HCT116 (cell line): ENCODE measurements at regions not wholly inside any gene's neighbourhood (a gene's known extent, or its start where the extent isn't known, plus 50 kb on each side); places are given as distances from the start of the nearest gene placed in this dataset.

Experiments
- ATAC-seq: fragments of 200-7000 bp; cut with Tn5 transposase; 2 replicates; pipeline ENCODE4 v1.9.1; 2020; ENCODE audit warnings: mild to moderate bottlenecking, moderate library complexity
- BruUV-seq: library from RNA; stranded (reverse); fragments of 400-500 nt; replicated peaks from 2 replicates; lab custom pipeline; 2021; lab: Mats Ljungman, UMichigan
- CTCF ChIA-PET: fragments of 300-600 bp; sonication (Branson Sonifier 250); formaldehyde crosslinking; loops from one replicate; lab custom pipeline; 2021; ENCODE audit warnings: antibody characterized with exemption; lab: Charles Lee
- POLR2A ChIA-PET: fragments of 300-600, 350-600 bp; sonication (Branson Sonifier 250); formaldehyde crosslinking; loops from one replicate; lab custom pipeline; 2021; ENCODE audit warnings: antibody characterized with exemption; lab: Charles Lee
- RAD21 ChIA-PET, 2 experiments: fragments of 300-600 bp; sonication (Branson Sonifier 250); formaldehyde crosslinking; loops; one replicate each; lab custom pipeline; 2023; ENCODE audit warnings: low total read pairs in 2 of 2; ENCODE audit not compliant: uncharacterized antibody in 2 of 2, unreplicated experiment in 2 of 2, low non-redundant PET in 1 of 2; lab: Charles Lee
- DNase-seq: peaks from one replicate; pipeline ENCODE4 v3.0.0-alpha.2; 2010; ENCODE audit warnings: low read depth, low spot score
- H2AFZ ChIP-seq: fragments of 200-600 bp; shearing (Covaris generic), sonication (generic); 2 replicates; pipeline ENCODE4 v1.6.1; 2017; ENCODE audit warnings: low read depth, mixed run types, mixed read lengths, antibody characterized with exemption, low read length; ENCODE audit not compliant: poor library complexity, severe bottlenecking
- H3K27ac ChIP-seq: 2 replicates; pipeline ENCODE4 v1.5.1; 2012; ENCODE audit warnings: low read depth, low read length
- H3K27me3 ChIP-seq: fragments of 200-600 bp; sonication (generic); 2 replicates; pipeline ENCODE4 v1.6.1; 2016; ENCODE audit warnings: mixed run types, low read length, mixed read lengths; ENCODE audit not compliant: insufficient read depth
- H3K36me3 ChIP-seq, 2 experiments: fragments of 200-500 bp in 1 of 2; fragments of 200-600 bp in 1 of 2; sonication (Bioruptor generic) in 1 of 2; sonication (generic) in 1 of 2; 2 replicates each; pipeline versions ENCODE4 v1.5.1 to v1.6.1; 2014 to 2016; ENCODE audit warnings: low read length in 2 of 2, inconsistent platforms in 1 of 2, mixed read lengths in 1 of 2, mixed run types in 1 of 2; ENCODE audit not compliant: insufficient read depth in 2 of 2, control insufficient read depth in 1 of 2
- H3K4me1 ChIP-seq, 2 experiments: fragments of 200-600 bp in 1 of 2; sonication (generic) in 1 of 2; 2 replicates each; pipeline versions ENCODE4 v1.5.1 to v1.6.1; 2012 to 2017; ENCODE audit warnings: low read length in 2 of 2, inconsistent platforms in 1 of 2, mild to moderate bottlenecking in 1 of 2, mixed read lengths in 1 of 2, mixed run types in 1 of 2, moderate library complexity in 1 of 2; ENCODE audit not compliant: insufficient read depth in 2 of 2, control insufficient read depth in 1 of 2
- H3K4me2 ChIP-seq: fragments of 200-600 bp; sonication (generic); 2 replicates; pipeline ENCODE4 v1.6.1; 2017; ENCODE audit warnings: mixed run types, low read length, mixed read lengths
- H3K4me3 ChIP-seq, 2 experiments: fragments of 200-600 bp in 1 of 2; sonication (generic) in 1 of 2; replicated peaks in 1 of 2; 2 replicates each; pipeline ENCODE4 v1.5.1; 2011 to 2016; ENCODE audit warnings: low read length in 2 of 2, control low read depth in 1 of 2, low read depth in 1 of 2, mild to moderate bottlenecking in 1 of 2, mixed read lengths in 1 of 2, mixed run types in 1 of 2
- H3K79me2 ChIP-seq: fragments of 200-600 bp; sonication (generic); 2 replicates; pipeline ENCODE4 v1.6.1; 2017; ENCODE audit warnings: mild to moderate bottlenecking, mixed run types, low read length, moderate library complexity, mixed read lengths; ENCODE audit not compliant: insufficient read depth
- H3K9ac ChIP-seq: fragments of 200-600 bp; sonication (generic); 2 replicates; pipeline ENCODE4 v1.6.1; 2016; ENCODE audit warnings: low read length, mixed read lengths
- H3K9me2 ChIP-seq: fragments of 200-600 bp; sonication (generic), shearing (Covaris generic); 2 replicates; pipeline ENCODE4 v1.6.1; 2017; ENCODE audit warnings: mixed run types, mild to moderate bottlenecking, moderate library complexity; ENCODE audit not compliant: insufficient read depth
- H3K9me3 ChIP-seq, 2 experiments: fragments of 200-500 bp in 1 of 2; fragments of 200-600 bp in 1 of 2; sonication (Bioruptor generic) in 1 of 2; sonication (generic) in 1 of 2; 2 replicates each; pipeline ENCODE4 v1.6.1; 2014 to 2017; ENCODE audit warnings: low read length in 2 of 2, mixed read lengths in 2 of 2, inconsistent platforms in 1 of 2, low read depth in 1 of 2, mild to moderate bottlenecking in 1 of 2, mixed run types in 1 of 2, moderate library complexity in 1 of 2; ENCODE audit not compliant: control insufficient read depth in 1 of 2, insufficient read depth in 1 of 2
- H4K20me1 ChIP-seq: fragments of 200-600 bp; sonication (generic), shearing (Covaris generic); 2 replicates; pipeline ENCODE4 v1.6.1; 2017; ENCODE audit warnings: mixed run types, mild to moderate bottlenecking, moderate library complexity; ENCODE audit not compliant: insufficient read depth
- EGR1 ChIP-seq: IDR thresholded peaks from 2 replicates; pipeline ENCODE4 v1.6.1; 2012; ENCODE audit warnings: low read depth
- ELF1 ChIP-seq: IDR thresholded peaks from 2 replicates; pipeline ENCODE4 v1.6.1; 2012; ENCODE audit warnings: low read depth, borderline replicate concordance
- EZH2 ChIP-seq: fragments of 200-600 bp; sonication (generic); IDR thresholded peaks from 2 replicates; pipeline ENCODE4 v1.6.1; 2017; ENCODE audit warnings: antibody characterized with exemption, mixed run types
- EZH2phosphoT487 ChIP-seq: fragments of 200-600 bp; IDR thresholded peaks from 2 replicates; pipeline ENCODE4 v1.6.1; 2018; ENCODE audit warnings: antibody characterized with exemption, borderline replicate concordance
- FOSL1 ChIP-seq: IDR thresholded peaks from 2 replicates; pipeline ENCODE4 v1.6.1; 2012; ENCODE audit warnings: low read depth
- JUND ChIP-seq: IDR thresholded peaks from 2 replicates; pipeline ENCODE4 v1.6.1; 2012
- POLR2A ChIP-seq: IDR thresholded peaks from 2 replicates; pipeline ENCODE4 v1.7.0; 2011; ENCODE audit warnings: borderline replicate concordance; ENCODE audit not compliant: insufficient read depth, insufficient read length; ENCODE audit errors: extremely low read depth
- POLR2AphosphoS5 ChIP-seq: IDR thresholded peaks from 2 replicates; pipeline ENCODE4 v1.6.1; 2011; ENCODE audit warnings: mild to moderate bottlenecking, low read depth, low read length, moderate library complexity
- RAD21 ChIP-seq: IDR thresholded peaks from 2 replicates; pipeline ENCODE4 v1.6.1; 2012; ENCODE audit warnings: low read depth, mild to moderate bottlenecking
- SIN3A ChIP-seq: IDR thresholded peaks from 2 replicates; pipeline ENCODE4 v1.6.1; 2012; ENCODE audit warnings: low read depth
- SP1 ChIP-seq: IDR thresholded peaks from 2 replicates; pipeline ENCODE4 v1.6.1; 2012; ENCODE audit warnings: low read depth
- TCF7L2 ChIP-seq: IDR thresholded peaks from 2 replicates; pipeline ENCODE4 v1.7.0; 2011; ENCODE audit warnings: borderline replicate concordance, inconsistent platforms; ENCODE audit not compliant: insufficient read depth, insufficient read length; ENCODE audit errors: extremely low read depth
- YY1 ChIP-seq: IDR thresholded peaks from 2 replicates; pipeline ENCODE4 v1.6.1; 2011; ENCODE audit warnings: low read length, low read depth, moderate library complexity, mild to moderate bottlenecking; ENCODE audit not compliant: insufficient replicate concordance; ENCODE audit errors: extremely low read depth
- ZFX ChIP-seq: fragments of 450-650 bp; IDR thresholded peaks from 2 replicates; pipeline ENCODE4 v1.6.1; 2017
- intact Hi-C: fragments of 100-400 bp; cut with micrococcal nuclease; formaldehyde crosslinking; loops from 2 replicates; pipeline ENCODE4 v1.10.0; 2022
- TF ChIP-seq, protein P1 (sequence below): IDR thresholded peaks from 2 replicates; pipeline ENCODE4 v1.6.1; 2012
- TF ChIP-seq, protein P2 (sequence below): IDR thresholded peaks from 2 replicates; pipeline ENCODE4 v1.6.1; 2011; ENCODE audit warnings: mild to moderate bottlenecking, low read length, moderate library complexity; ENCODE audit not compliant: insufficient replicate concordance; ENCODE audit errors: extremely low read depth
- TF ChIP-seq, protein P3 (sequence below), 3 experiments: fragments of 200-600 bp in 1 of 3; sonication (generic) in 1 of 3; IDR thresholded peaks in 2 of 3; conservative IDR thresholded peaks in 1 of 3; 2 replicates each; pipeline ENCODE4 v1.5.1; 2012 to 2017; ENCODE audit warnings: low read depth in 2 of 3, low read length in 2 of 3, antibody characterized with exemption in 1 of 3, borderline replicate concordance in 1 of 3, control low read depth in 1 of 3, mild to moderate bottlenecking in 1 of 3, mixed read lengths in 1 of 3, mixed run types in 1 of 3, moderate library complexity in 1 of 3; ENCODE audit not compliant: insufficient read depth in 1 of 3
- TF ChIP-seq, protein P4 (sequence below): IDR thresholded peaks from 2 replicates; pipeline ENCODE4 v1.6.1; 2012

DNA sequence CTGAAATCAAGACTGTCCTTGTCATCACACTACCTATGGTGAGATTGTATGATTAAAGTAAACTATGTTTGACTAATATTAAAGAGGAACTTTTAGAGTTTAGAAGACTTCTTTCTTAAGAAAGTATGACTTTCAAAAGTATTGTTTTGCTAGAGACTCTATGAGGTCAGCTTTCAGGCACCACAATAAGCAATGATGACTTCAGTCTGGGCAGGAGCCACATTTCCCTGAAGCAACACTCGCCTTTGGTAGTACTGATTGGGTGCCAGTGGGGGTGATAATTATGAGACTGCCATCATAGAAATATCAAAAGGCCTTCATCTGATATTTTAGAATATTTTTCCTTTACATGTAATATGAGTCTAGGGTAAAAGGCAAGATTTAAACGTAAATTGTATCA, 212.6 kb downstream of the DTHD1 start:
- Histone ChIP-seq H3K9ac (no peak overlapping the region), H3K27me3 (no peaks in the 10 kb centered on the region), H2AFZ (no peak overlapping the region), H3K4me3 (no peak overlapping the region), H3K27ac (no peak overlapping the region), H3K4me1 (no peaks in the 10 kb centered on the region), H3K9me3 (no peaks in the 10 kb centered on the region), H3K4me2 (no peak overlapping the region), H3K79me2 (no peaks in the 10 kb centered on the region), H4K20me1 (no peaks in the 10 kb centered on the region), H3K36me3 (no peaks in the 10 kb centered on the region), H3K9me2 (no peaks in the 10 kb centered on the region)
- RAD21 ChIA-PET: interaction anchor here in 1 of 2 experiments (0.5 kb wide), 1 partner anchor 17 kb away, joined by 3 read pairs; no protein-coding TSS in a partner anchor
- POLR2A ChIA-PET: no interaction called here
- intact Hi-C loops: no loop called here
- TF ChIP-seq, protein P1, sequence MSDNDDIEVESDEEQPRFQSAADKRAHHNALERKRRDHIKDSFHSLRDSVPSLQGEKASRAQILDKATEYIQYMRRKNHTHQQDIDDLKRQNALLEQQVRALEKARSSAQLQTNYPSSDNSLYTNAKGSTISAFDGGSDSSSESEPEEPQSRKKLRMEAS: no peak
- no peak for TF ChIP-seq POLR2A
- TF ChIP-seq TCF7L2: no peak
- no peak for TF ChIP-seq RAD21
- no peak for TF ChIP-seq JUND
- TF ChIP-seq ZFX: no peak
- TF ChIP-seq ELF1: no peak
- no peak for TF ChIP-seq YY1
- TF ChIP-seq EGR1: no peak
- TF ChIP-seq SP1: no peak
- TF ChIP-seq SIN3A: no peak
- TF ChIP-seq EZH2: no peak
- TF ChIP-seq POLR2AphosphoS5: no peak
- TF ChIP-seq, protein P2, sequence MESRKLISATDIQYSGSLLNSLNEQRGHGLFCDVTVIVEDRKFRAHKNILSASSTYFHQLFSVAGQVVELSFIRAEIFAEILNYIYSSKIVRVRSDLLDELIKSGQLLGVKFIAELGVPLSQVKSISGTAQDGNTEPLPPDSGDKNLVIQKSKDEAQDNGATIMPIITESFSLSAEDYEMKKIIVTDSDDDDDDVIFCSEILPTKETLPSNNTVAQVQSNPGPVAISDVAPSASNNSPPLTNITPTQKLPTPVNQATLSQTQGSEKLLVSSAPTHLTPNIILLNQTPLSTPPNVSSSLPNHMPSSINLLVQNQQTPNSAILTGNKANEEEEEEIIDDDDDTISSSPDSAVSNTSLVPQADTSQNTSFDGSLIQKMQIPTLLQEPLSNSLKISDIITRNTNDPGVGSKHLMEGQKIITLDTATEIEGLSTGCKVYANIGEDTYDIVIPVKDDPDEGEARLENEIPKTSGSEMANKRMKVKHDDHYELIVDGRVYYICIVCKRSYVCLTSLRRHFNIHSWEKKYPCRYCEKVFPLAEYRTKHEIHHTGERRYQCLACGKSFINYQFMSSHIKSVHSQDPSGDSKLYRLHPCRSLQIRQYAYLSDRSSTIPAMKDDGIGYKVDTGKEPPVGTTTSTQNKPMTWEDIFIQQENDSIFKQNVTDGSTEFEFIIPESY: no peak
- no peak for TF ChIP-seq FOSL1
- TF ChIP-seq, protein P3, sequence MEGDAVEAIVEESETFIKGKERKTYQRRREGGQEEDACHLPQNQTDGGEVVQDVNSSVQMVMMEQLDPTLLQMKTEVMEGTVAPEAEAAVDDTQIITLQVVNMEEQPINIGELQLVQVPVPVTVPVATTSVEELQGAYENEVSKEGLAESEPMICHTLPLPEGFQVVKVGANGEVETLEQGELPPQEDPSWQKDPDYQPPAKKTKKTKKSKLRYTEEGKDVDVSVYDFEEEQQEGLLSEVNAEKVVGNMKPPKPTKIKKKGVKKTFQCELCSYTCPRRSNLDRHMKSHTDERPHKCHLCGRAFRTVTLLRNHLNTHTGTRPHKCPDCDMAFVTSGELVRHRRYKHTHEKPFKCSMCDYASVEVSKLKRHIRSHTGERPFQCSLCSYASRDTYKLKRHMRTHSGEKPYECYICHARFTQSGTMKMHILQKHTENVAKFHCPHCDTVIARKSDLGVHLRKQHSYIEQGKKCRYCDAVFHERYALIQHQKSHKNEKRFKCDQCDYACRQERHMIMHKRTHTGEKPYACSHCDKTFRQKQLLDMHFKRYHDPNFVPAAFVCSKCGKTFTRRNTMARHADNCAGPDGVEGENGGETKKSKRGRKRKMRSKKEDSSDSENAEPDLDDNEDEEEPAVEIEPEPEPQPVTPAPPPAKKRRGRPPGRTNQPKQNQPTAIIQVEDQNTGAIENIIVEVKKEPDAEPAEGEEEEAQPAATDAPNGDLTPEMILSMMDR (IDR thresholded peaks at IDR 0.05 in 2 of 3, conservative IDR thresholded peaks at IDR 0.05 in 1 of 3; ENCODE audit: borderline replicate concordance in 1 of 3, insufficient read depth in 1 of 3, low read depth in 2 of 3, low read length in 2 of 3): no peak
- TF ChIP-seq, protein P4, sequence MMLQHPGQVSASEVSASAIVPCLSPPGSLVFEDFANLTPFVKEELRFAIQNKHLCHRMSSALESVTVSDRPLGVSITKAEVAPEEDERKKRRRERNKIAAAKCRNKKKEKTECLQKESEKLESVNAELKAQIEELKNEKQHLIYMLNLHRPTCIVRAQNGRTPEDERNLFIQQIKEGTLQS: no peak
- no peak for TF ChIP-seq EZH2phosphoT487
- DNase-seq: no peak
- ATAC-seq: no peak
- CTCF ChIA-PET: no interaction called here
- BruUV-seq: no TSS peak
